ENCODE measurements at regions not wholly inside any gene's neighbourhood (a gene's known extent, or its start where the extent isn't known, plus 50 kb on each side); places are given as distances from the start of the nearest gene placed in this dataset.

GRCh38 chr10:28800144-28800543 lies 122.8 kb downstream of the BAMBI start:
- Histone ChIP-seq H3F3A (ENCODE audit: low read depth) (no peaks in the 10 kb centered on the region), H3K9me2 (replicated peaks; ENCODE audit: low read depth, low read length) (no peaks in the 10 kb centered on the region), H3K9ac (ENCODE audit: low read depth, low read length, poor library complexity, severe bottlenecking) (no peak overlapping the region), H3K27me3 (ENCODE audit: insufficient read depth, low read length, poor library complexity, severe bottlenecking) (no peaks in the 10 kb centered on the region), H3K36me3 (ENCODE audit: insufficient read depth, low read length) (no peaks in the 10 kb centered on the region), H3K79me2 (ENCODE audit: insufficient read depth, low read length) (no peaks in the 10 kb centered on the region), H3K4me1 (ENCODE audit: insufficient read depth, low read length, poor library complexity, severe bottlenecking) (no peaks in the 10 kb centered on the region), H3K9me3 (ENCODE audit: insufficient read depth, low read depth, low read length) (no peaks in the 10 kb centered on the region), H3K4me2 (ENCODE audit: low read depth, low read length, poor library complexity, severe bottlenecking) (no peak overlapping the region), H2AFZ (ENCODE audit: low read length) (no peak overlapping the region), H4K20me1 (ENCODE audit: insufficient read depth, low read length, poor library complexity, severe bottlenecking) (no peaks in the 10 kb centered on the region), H3K4me3 (ENCODE audit: low read length, poor library complexity, severe bottlenecking) (no peak overlapping the region)
- TF ChIP-seq CTCF (conservative IDR thresholded peaks at IDR 0.05; ENCODE audit: low read length) (no peak), EZH2phosphoT487 (IDR thresholded peaks at IDR 0.05; ENCODE audit: borderline replicate concordance) (no peak)

GRCh38 chr10:28801247-28801646 lies 123.9 kb downstream of the BAMBI start:
- H3K4me3 ChIP-seq (ENCODE audit: low read length, poor library complexity, severe bottlenecking) = no peak overlapping the region
- H3K4me2 ChIP-seq (ENCODE audit: low read depth, low read length, poor library complexity, severe bottlenecking) = no peak overlapping the region
- H3K79me2 ChIP-seq (ENCODE audit: insufficient read depth, low read length) = no peaks in the 10 kb centered on the region

GRCh38 chr10:28801869-28802268 lies 124.5 kb downstream of the BAMBI start:
- Histone ChIP-seq H4K20me1 (ENCODE audit: insufficient read depth, low read length, poor library complexity, severe bottlenecking) (no peaks in the 10 kb centered on the region), H3K79me2 (ENCODE audit: insufficient read depth, low read length) (no peaks in the 10 kb centered on the region), H3F3A (ENCODE audit: low read depth) (no peaks in the 10 kb centered on the region), H3K4me3 (ENCODE audit: low read length, poor library complexity, severe bottlenecking) (no peak overlapping the region), H3K36me3 (ENCODE audit: insufficient read depth, low read length) (no peaks in the 10 kb centered on the region), H2AFZ (ENCODE audit: low read length) (no peak overlapping the region), H3K4me1 (ENCODE audit: insufficient read depth, low read length, poor library complexity, severe bottlenecking) (no peaks in the 10 kb centered on the region), H3K9me3 (ENCODE audit: insufficient read depth, low read depth, low read length) (no peaks in the 10 kb centered on the region), H3K27me3 (ENCODE audit: insufficient read depth, low read length, poor library complexity, severe bottlenecking) (no peaks in the 10 kb centered on the region), H3K9ac (ENCODE audit: low read depth, low read length, poor library complexity, severe bottlenecking) (no peak overlapping the region), H3K9me2 (replicated peaks; ENCODE audit: low read depth, low read length) (no peaks in the 10 kb centered on the region), H3K4me2 (ENCODE audit: low read depth, low read length, poor library complexity, severe bottlenecking) (no peak overlapping the region)
- TF ChIP-seq EZH2phosphoT487 (IDR thresholded peaks at IDR 0.05; ENCODE audit: borderline replicate concordance) (no peak), CTCF (conservative IDR thresholded peaks at IDR 0.05; ENCODE audit: low read length) (no peak)

More at GRCh38 chr10:28801247-28801646, 123.9 kb downstream of the BAMBI start:
- H4K20me1 ChIP-seq (ENCODE audit: insufficient read depth, low read length, poor library complexity, severe bottlenecking) = no peaks in the 10 kb centered on the region
- H3K9ac ChIP-seq (ENCODE audit: low read depth, low read length, poor library complexity, severe bottlenecking) = no peak overlapping the region
- H3F3A ChIP-seq (ENCODE audit: low read depth) = no peaks in the 10 kb centered on the region
- H2AFZ ChIP-seq (ENCODE audit: low read length) = no peak overlapping the region
- no peaks in the 10 kb centered on the region for H3K4me1 ChIP-seq (ENCODE audit: insufficient read depth, low read length, poor library complexity, severe bottlenecking)
- no peaks in the 10 kb centered on the region for H3K9me2 ChIP-seq (replicated peaks; ENCODE audit: low read depth, low read length)
- no peaks in the 10 kb centered on the region for H3K27me3 ChIP-seq (ENCODE audit: insufficient read depth, low read length, poor library complexity, severe bottlenecking)
- no peaks in the 10 kb centered on the region for H3K9me3 ChIP-seq (ENCODE audit: insufficient read depth, low read depth, low read length)
- TF ChIP-seq EZH2phosphoT487 (IDR thresholded peaks at IDR 0.05; ENCODE audit: borderline replicate concordance) = no peak
- TF ChIP-seq CTCF (conservative IDR thresholded peaks at IDR 0.05; ENCODE audit: low read length) = no peak
- no peaks in the 10 kb centered on the region for H3K36me3 ChIP-seq (ENCODE audit: insufficient read depth, low read length)

All from Loucy (cell line).